Neuronal stem cell (in vitro differentiated cells): ENCODE measurements at regions not wholly inside any gene's neighbourhood (a gene's known extent, or its start where the extent isn't known, plus 50 kb on each side); places are given as distances from the start of the nearest gene placed in this dataset.

Experiments used
- DNase-seq: peaks from one replicate; pipeline ENCODE4 v3.0.0-alpha.2; 2013; ENCODE audit warnings: low spot score
- H2AFZ ChIP-seq: one replicate; pipeline ENCODE4 v1.6.1; 2013; ENCODE audit warnings: mild to moderate bottlenecking, low read length, inconsistent platforms
- H2AK5ac ChIP-seq: 2 replicates; pipeline ENCODE4 v1.6.1; 2013; ENCODE audit warnings: low read depth, mild to moderate bottlenecking, inconsistent platforms, low read length, moderate library complexity, mixed read lengths
- H2BK120ac ChIP-seq: 2 replicates; pipeline ENCODE4 v1.6.1; 2013; ENCODE audit warnings: low read depth, mild to moderate bottlenecking, inconsistent platforms, low read length, moderate library complexity, mixed read lengths
- H2BK12ac ChIP-seq: one replicate; pipeline ENCODE4 v1.6.1; 2013; ENCODE audit warnings: low read length, inconsistent platforms
- H2BK15ac ChIP-seq: 2 replicates; pipeline ENCODE4 v1.6.1; 2013; ENCODE audit warnings: mild to moderate bottlenecking, low read length, inconsistent platforms, mixed read lengths
- H2BK5ac ChIP-seq: one replicate; pipeline ENCODE4 v1.6.1; 2013; ENCODE audit warnings: inconsistent platforms, mild to moderate bottlenecking, low read length, moderate library complexity
- H3K14ac ChIP-seq: one replicate; pipeline ENCODE4 v1.6.1; 2013; ENCODE audit warnings: low read length, inconsistent platforms
- H3K18ac ChIP-seq: 2 replicates; pipeline ENCODE4 v1.6.1; 2013; ENCODE audit warnings: low read length, inconsistent platforms
- H3K23ac ChIP-seq: 2 replicates; pipeline ENCODE4 v1.6.1; 2013; ENCODE audit warnings: low read depth, mild to moderate bottlenecking, mixed read lengths, low read length, inconsistent platforms; ENCODE audit not compliant: poor library complexity
- H3K27ac ChIP-seq: replicated peaks from 3 replicates; pipeline ENCODE4 v1.5.1; 2013; ENCODE audit warnings: low read length, inconsistent platforms
- H3K27me3 ChIP-seq, 3 experiments: 2 replicates each; pipeline ENCODE4 v1.6.1; 2013; ENCODE audit warnings: low read length in 3 of 3, mild to moderate bottlenecking in 2 of 3, inconsistent platforms in 1 of 3, low read depth in 1 of 3, mixed read lengths in 1 of 3, moderate library complexity in 1 of 3; ENCODE audit not compliant: control insufficient read depth in 3 of 3, insufficient read depth in 3 of 3
- H3K36me3 ChIP-seq, 2 donors: replicated peaks in 1 of 2; 2 replicates each; pipeline ENCODE4 v1.6.1; 2013; ENCODE audit warnings: low read length in 2 of 2; ENCODE audit not compliant: control insufficient read depth in 2 of 2, insufficient read depth in 2 of 2
- H3K4ac ChIP-seq: 2 replicates; pipeline ENCODE4 v1.6.1; 2013; ENCODE audit warnings: inconsistent platforms, mild to moderate bottlenecking, low read length, moderate library complexity
- H3K4me1 ChIP-seq, 2 donors: 1 replicate in 1 of 2; 2 replicates in 1 of 2; pipeline ENCODE4 v1.6.1; 2013; ENCODE audit warnings: low read length in 2 of 2, low read depth in 1 of 2; ENCODE audit not compliant: control insufficient read depth in 2 of 2, insufficient read depth in 1 of 2
- H3K4me2 ChIP-seq: one replicate; pipeline ENCODE4 v1.6.1; 2013; ENCODE audit warnings: mild to moderate bottlenecking, low read length, inconsistent platforms; ENCODE audit not compliant: insufficient read depth, poor library complexity, severe bottlenecking
- H3K4me3 ChIP-seq, 2 donors: 2 replicates each; pipeline ENCODE4 v1.5.1; 2013; ENCODE audit warnings: low read length in 2 of 2, mild to moderate bottlenecking in 2 of 2, inconsistent platforms in 1 of 2, moderate library complexity in 1 of 2
- H3K79me1 ChIP-seq: one replicate; pipeline ENCODE4 v1.6.1; 2013; ENCODE audit warnings: low read depth, mild to moderate bottlenecking, inconsistent platforms, low read length, moderate library complexity
- H3K9ac ChIP-seq: one replicate; pipeline ENCODE4 v1.6.1; 2013; ENCODE audit warnings: mild to moderate bottlenecking, low read depth, low read length, inconsistent platforms; ENCODE audit not compliant: poor library complexity
- H3K9me3 ChIP-seq, 2 donors: replicated peaks in 1 of 2; 2 replicates each; pipeline versions ENCODE3 to v1.6.1; 2013; ENCODE audit warnings: low read length in 2 of 2, mild to moderate bottlenecking in 2 of 2, inconsistent platforms in 1 of 2, low read depth in 1 of 2, mixed read lengths in 1 of 2, moderate library complexity in 1 of 2; ENCODE audit not compliant: control insufficient read depth in 2 of 2, insufficient read depth in 1 of 2
- H4K8ac ChIP-seq: one replicate; pipeline ENCODE4 v1.6.1; 2013; ENCODE audit warnings: low read depth, mild to moderate bottlenecking, inconsistent platforms, low read length, moderate library complexity
- H4K91ac ChIP-seq: one replicate; pipeline ENCODE4 v1.6.1; 2013; ENCODE audit warnings: low read length, low read depth, mild to moderate bottlenecking, inconsistent platforms; ENCODE audit not compliant: poor library complexity
- WGBS, 2 donors: extraction: QIAGEN DNeasy Blood & Tissue Kit; methylation state at CpG; one replicate each; pipeline ENCODE4 v1.1.7; 2013; ENCODE audit warnings: missing lambda C conversion rate in 2 of 2, mixed read lengths in 1 of 2; ENCODE audit not compliant: insufficient read length in 2 of 2, insufficient replicate concordance in 1 of 2; ENCODE audit errors: extremely low coverage in 2 of 2; 5-methylcytosine and 5-hydroxymethylcytosine counted together

DNA sequence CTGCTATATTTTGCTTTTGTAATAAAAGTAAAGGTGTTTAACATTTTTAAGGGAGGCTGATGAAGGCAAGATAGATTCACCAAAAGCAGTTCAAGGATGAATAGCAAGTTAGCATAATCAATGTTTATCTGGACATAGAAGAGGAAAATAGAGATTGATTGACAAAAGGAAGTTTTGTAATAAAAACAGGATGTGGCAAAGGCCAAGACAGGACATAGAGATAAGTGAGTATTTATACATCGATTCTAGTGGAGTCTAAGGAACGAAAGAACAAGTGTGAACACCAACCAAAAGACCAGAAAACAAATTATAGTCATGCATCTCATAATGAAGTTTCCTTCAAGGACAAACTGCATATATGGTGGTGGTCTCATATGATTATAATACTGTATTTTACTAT is 123.8 kb downstream of the CCDC71L start:
- Histone ChIP-seq H2BK15ac (no peak overlapping the region), H4K8ac (no peak overlapping the region), H2BK12ac (no peak overlapping the region), H3K4ac (no peak overlapping the region), H3K4me1 (no peaks in the 10 kb centered on the region), H3K9ac (no peak overlapping the region), H3K27me3 (no peaks in the 10 kb centered on the region), H3K27ac (no peak overlapping the region), H3K79me1 (no peaks in the 10 kb centered on the region), H3K14ac (no peak overlapping the region), H2AFZ (no peak overlapping the region), H2BK5ac (no peak overlapping the region), H2BK120ac (no peak overlapping the region), H3K4me3 (no peak overlapping the region), H3K9me3 (no peaks in the 10 kb centered on the region), H3K18ac (no peak overlapping the region), H3K4me2 (no peak overlapping the region), H3K36me3 (no peaks in the 10 kb centered on the region), H3K23ac (no peak overlapping the region), H4K91ac (no peak overlapping the region), H2AK5ac (no peak overlapping the region)
- WGBS, 2 donors = no CpG with 5 or more reads among the region's 2 CpGs
- DNase-seq = no peak

DNA sequence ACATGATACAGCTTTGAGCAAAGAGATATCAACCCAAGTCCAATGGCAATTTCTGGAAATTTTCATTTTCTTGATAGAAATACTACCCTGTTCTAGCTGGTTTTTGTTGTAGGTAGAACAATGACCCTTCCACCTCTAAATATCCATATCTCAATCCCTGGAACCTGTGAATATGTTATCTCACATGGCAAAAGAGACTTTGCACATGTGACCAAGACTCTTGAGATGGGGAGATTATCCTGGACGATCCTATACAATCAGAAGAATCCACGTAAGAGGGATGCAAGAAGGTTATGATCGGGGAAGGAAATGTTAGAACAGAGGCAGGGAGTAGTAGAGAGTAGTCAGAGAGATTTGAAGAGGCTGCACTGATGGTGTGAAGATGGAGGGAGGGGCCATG is 124.9 kb downstream of the CCDC71L start:
- no peak overlapping the region for H3K14ac ChIP-seq
- H3K4ac ChIP-seq = no peak overlapping the region
- H2BK120ac ChIP-seq = no peak overlapping the region
- no peaks in the 10 kb centered on the region for H3K4me1 ChIP-seq
- H3K18ac ChIP-seq = no peak overlapping the region
- no peak overlapping the region for H2AFZ ChIP-seq
- no peak overlapping the region for H3K4me2 ChIP-seq
- no peak for DNase-seq
- no peak overlapping the region for H2BK5ac ChIP-seq
- no CpG with 5 or more reads among the region's 3 CpGs for WGBS, 2 donors
- no peaks in the 10 kb centered on the region for H3K79me1 ChIP-seq
- H3K4me3 ChIP-seq = no peak overlapping the region
- no peak overlapping the region for H2BK12ac ChIP-seq
- no peak overlapping the region for H3K27ac ChIP-seq
- H3K27me3 ChIP-seq = no peaks in the 10 kb centered on the region
- no peak overlapping the region for H3K9ac ChIP-seq
- no peak overlapping the region for H2AK5ac ChIP-seq
- H3K36me3 ChIP-seq = no peaks in the 10 kb centered on the region
- H4K91ac ChIP-seq = no peak overlapping the region
- H3K23ac ChIP-seq = no peak overlapping the region
- H4K8ac ChIP-seq = no peak overlapping the region
- H2BK15ac ChIP-seq = no peak overlapping the region
- H3K9me3 ChIP-seq = no peaks in the 10 kb centered on the region

DNA sequence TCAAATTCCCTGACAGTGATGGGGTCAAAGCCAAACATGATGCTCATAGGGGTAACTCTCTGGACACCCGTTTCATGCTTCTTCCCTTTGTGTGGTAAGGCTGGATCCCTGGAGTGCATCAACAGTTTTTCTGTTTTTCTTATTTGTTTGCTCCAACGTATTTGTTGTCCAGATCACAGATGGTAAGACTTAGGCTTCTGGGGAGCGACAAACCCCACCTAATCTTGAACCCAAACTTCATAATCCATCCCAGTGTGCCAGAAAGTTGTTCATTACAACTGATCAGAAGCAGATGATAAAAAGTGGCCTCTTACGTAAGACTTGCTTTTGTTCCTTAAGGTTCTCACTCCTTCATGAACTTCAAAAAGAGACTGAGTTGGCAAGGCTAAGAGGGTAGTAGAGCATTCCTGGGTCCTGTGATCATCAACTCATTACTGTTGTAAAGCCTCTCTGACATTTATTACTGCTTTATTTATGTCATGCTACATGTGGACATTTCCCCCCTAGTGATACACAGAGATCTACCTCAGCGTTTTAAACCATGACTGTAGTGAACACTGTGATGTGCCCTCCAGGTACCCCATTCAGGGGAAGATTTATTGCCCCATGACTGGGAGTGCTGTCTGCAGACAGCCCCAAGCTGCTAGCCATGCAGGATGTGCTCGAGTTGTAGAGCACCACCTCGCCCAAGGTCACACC is 125.6 kb downstream of the CCDC71L start:
- Histone ChIP-seq H4K8ac (no peak overlapping the region), H2BK5ac (no peak overlapping the region), H3K4me3 (no peak overlapping the region), H3K9me3 (no peaks in the 10 kb centered on the region), H3K18ac (no peak overlapping the region), H2BK15ac (no peak overlapping the region), H4K91ac (no peak overlapping the region), H3K9ac (no peak overlapping the region), H3K27me3 (no peaks in the 10 kb centered on the region), H2BK120ac (no peak overlapping the region), H3K4me2 (no peak overlapping the region), H3K14ac (no peak overlapping the region), H3K79me1 (no peaks in the 10 kb centered on the region), H3K23ac (no peak overlapping the region), H2AFZ (no peak overlapping the region), H2BK12ac (no peak overlapping the region), H3K4ac (no peak overlapping the region), H3K4me1 (no peaks in the 10 kb centered on the region), H2AK5ac (no peak overlapping the region), H3K27ac (no peak overlapping the region), H3K36me3 (no peaks in the 10 kb centered on the region)
- DNase-seq = no peak
- no CpG with 5 or more reads among the region's 7 CpGs for WGBS, 2 donors

DNA sequence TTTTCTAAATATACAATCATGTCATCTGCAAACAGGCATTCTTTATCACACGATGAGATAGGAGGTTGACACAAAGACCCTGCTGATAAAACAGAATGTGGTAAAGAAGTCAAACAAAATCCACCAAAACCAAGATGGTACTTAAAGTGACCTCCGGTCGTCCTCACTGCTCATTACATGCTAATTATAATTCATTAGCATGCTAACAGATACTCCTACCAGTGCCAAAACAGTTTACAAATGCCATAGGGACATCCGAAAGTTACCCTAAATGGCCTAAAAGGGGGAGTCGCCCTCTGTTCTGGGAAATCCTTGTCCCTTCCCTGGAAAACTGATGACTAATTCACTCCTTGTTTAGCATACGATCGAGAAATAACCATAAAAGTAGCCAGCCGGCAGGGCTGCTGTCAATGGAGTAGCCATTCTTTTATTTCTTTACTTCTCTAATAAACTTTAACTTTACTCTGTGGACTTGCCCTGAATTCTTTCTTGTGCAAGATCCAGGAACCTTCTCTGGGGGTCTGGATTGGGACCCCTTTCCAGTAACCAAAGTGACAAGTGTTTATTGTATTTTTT is 126.6 kb downstream of the CCDC71L start:
- Histone ChIP-seq H4K91ac (no peak overlapping the region), H3K27me3 (no peaks in the 10 kb centered on the region)

More for the DNA sequence above, 126.6 kb downstream of the CCDC71L start:
- H3K4me2 ChIP-seq = no peak overlapping the region
- H2AK5ac ChIP-seq = no peak overlapping the region
- H2BK120ac ChIP-seq = no peak overlapping the region
- H3K4ac ChIP-seq = no peak overlapping the region
- no peaks in the 10 kb centered on the region for H3K36me3 ChIP-seq
- no peaks in the 10 kb centered on the region for H3K9me3 ChIP-seq
- no peak overlapping the region for H3K14ac ChIP-seq
- H2BK15ac ChIP-seq = no peak overlapping the region
- no CpG with 5 or more reads among the region's 8 CpGs for WGBS, 2 donors
- H3K79me1 ChIP-seq = no peaks in the 10 kb centered on the region
- H3K18ac ChIP-seq = no peak overlapping the region
- no peak overlapping the region for H2BK12ac ChIP-seq
- no peak for DNase-seq
- no peak overlapping the region for H4K8ac ChIP-seq
- no peak overlapping the region for H2AFZ ChIP-seq
- no peak overlapping the region for H3K4me3 ChIP-seq
- no peak overlapping the region for H3K9ac ChIP-seq
- no peak overlapping the region for H2BK5ac ChIP-seq
- H3K4me1 ChIP-seq = no peaks in the 10 kb centered on the region
- H3K23ac ChIP-seq = no peak overlapping the region
- no peak overlapping the region for H3K27ac ChIP-seq
